Effector memory CD4-positive, alpha-beta T cell (primary cell): ENCODE measurements at regions not wholly inside any gene's neighbourhood (a gene's known extent, or its start where the extent isn't known, plus 50 kb on each side); places are given as distances from the start of the nearest gene placed in this dataset.

ENCODE experiments used
- DNase-seq, 3 donors: peaks; one replicate each; pipeline ENCODE4 v3.0.0-alpha.2; 2020
- H3K27ac ChIP-seq: 2 replicates; pipeline ENCODE4 v1.7.0; 2013; ENCODE audit warnings: mild to moderate bottlenecking, low read length, moderate library complexity; ENCODE audit not compliant: insufficient read depth, poor library complexity, severe bottlenecking
- H3K27me3 ChIP-seq: replicated peaks from 2 replicates; pipeline ENCODE4 v1.7.0; 2013; ENCODE audit warnings: mild to moderate bottlenecking, low read length; ENCODE audit not compliant: insufficient read depth, control insufficient read depth, poor library complexity, severe bottlenecking
- H3K36me3 ChIP-seq: 2 replicates; pipeline ENCODE4 v1.7.0; 2013; ENCODE audit warnings: mild to moderate bottlenecking, low read length, moderate library complexity; ENCODE audit not compliant: control insufficient read depth, insufficient read depth
- H3K4me1 ChIP-seq: 2 replicates; pipeline ENCODE4 v1.7.0; 2013; ENCODE audit warnings: low read length, mild to moderate bottlenecking; ENCODE audit not compliant: control insufficient read depth, insufficient read depth, poor library complexity, severe bottlenecking
- H3K4me3 ChIP-seq: 2 replicates; pipeline ENCODE4 v1.7.0; 2013; ENCODE audit warnings: low read length, low read depth, mild to moderate bottlenecking; ENCODE audit not compliant: insufficient read depth, poor library complexity, severe bottlenecking
- H3K9me3 ChIP-seq: 2 replicates; pipeline ENCODE4 v1.7.0; 2013; ENCODE audit warnings: mild to moderate bottlenecking, low read length, moderate library complexity; ENCODE audit not compliant: control insufficient read depth

DNA sequence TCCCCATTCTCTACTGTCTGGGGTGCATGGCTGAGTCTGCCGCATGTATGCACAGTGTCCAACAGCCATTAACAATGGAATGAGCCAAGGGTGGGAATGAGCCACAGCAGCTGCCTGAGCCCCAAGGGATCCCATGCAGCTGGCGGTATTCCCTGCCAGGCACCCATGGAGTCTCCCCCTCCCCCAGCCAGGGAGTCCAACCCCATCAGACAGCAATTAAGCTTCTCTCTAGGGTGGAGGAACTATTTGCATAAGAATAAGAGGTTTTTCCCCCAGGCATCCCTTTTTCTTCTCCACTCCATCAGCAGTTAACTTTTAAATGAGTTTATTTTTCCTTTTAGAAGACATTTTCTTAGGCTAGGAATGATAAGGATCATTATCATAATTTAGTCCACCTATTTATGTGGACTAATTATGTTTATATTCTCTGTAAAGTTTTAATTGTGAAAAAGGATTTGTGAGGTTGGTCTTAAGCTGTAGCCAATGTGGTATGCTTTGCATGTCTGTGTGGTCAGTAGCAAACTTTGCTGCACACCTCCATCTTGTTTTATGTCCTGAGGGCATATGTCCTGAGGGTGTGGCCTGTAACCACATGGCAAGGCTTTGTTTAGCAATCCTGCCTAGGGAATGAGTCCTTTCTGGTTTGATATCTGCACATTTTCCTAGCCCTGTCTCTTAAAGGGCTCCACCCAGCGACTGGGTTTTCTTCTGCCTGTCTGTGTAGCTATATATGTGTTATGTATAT lies 158.9 kb upstream of the OLIG3 start:
- no peak for DNase-seq
- H3K4me3 ChIP-seq, result no peak overlapping the region

DNA sequence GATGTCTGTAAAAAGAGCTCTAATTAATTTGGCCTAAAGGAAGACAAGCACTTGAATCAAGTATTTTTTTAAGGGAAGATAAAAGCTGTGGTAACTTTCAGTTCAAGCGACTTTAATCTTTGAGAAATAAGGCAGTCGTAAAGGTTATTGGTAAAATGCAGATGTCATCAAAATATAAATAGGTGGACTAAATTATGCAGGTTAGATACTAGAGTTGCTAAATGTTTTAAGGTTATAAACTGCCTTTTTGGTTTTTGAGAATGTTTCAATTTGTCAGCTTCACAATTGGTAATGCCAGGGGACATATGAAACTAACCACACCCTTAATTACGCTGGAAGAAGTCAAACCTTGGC lies 159.5 kb upstream of the OLIG3 start:
- no peaks in the 10 kb centered on the region for H3K4me1 ChIP-seq
- H3K27me3 ChIP-seq, result no peaks in the 10 kb centered on the region
- H3K4me3 ChIP-seq, result no peak overlapping the region
- no peak for DNase-seq
- H3K9me3 ChIP-seq, result no peaks in the 10 kb centered on the region
- no peak overlapping the region for H3K27ac ChIP-seq
- no peaks in the 10 kb centered on the region for H3K36me3 ChIP-seq

More for the DNA sequence above, 158.9 kb upstream of the OLIG3 start:
- Histone ChIP-seq H3K4me1 (no peaks in the 10 kb centered on the region), H3K36me3 (no peaks in the 10 kb centered on the region), H3K27me3 (no peaks in the 10 kb centered on the region), H3K27ac (no peak overlapping the region), H3K9me3 (no peaks in the 10 kb centered on the region)

GRCh38 chr6:137654365-137654981 lies 160.3 kb upstream of the OLIG3 start:
- no peaks in the 10 kb centered on the region for H3K27me3 ChIP-seq
- H3K4me1 ChIP-seq, result no peaks in the 10 kb centered on the region
- no peak overlapping the region for H3K27ac ChIP-seq
- H3K4me3 ChIP-seq, result no peak overlapping the region
- DNase-seq, result no peak
- no peaks in the 10 kb centered on the region for H3K36me3 ChIP-seq
- no peaks in the 10 kb centered on the region for H3K9me3 ChIP-seq

DNA sequence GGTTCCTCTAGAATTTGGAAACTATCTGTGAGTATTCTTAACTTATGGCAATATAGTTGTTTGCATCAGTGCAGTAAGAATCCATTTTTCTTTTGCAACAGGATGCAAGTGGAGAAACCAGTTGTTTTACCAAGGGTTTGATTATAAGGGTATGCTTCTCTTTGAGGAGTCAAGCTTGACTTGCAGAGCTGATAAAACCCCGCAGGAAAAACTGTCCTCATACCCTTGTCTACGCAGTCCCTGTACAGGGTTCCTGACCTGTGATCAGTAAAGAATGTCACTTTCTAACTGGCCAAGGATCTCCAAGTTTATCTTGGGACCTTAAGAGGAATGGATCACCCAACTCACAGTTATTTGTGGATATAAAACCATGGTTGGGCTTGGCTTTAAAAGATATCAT lies 161.1 kb upstream of the OLIG3 start:
- Histone ChIP-seq H3K36me3 (no peaks in the 10 kb centered on the region), H3K4me3 (no peak overlapping the region), H3K27me3 (no peaks in the 10 kb centered on the region), H3K9me3 (no peaks in the 10 kb centered on the region), H3K27ac (no peak overlapping the region), H3K4me1 (no peaks in the 10 kb centered on the region)
- DNase-seq, result no peak

DNA sequence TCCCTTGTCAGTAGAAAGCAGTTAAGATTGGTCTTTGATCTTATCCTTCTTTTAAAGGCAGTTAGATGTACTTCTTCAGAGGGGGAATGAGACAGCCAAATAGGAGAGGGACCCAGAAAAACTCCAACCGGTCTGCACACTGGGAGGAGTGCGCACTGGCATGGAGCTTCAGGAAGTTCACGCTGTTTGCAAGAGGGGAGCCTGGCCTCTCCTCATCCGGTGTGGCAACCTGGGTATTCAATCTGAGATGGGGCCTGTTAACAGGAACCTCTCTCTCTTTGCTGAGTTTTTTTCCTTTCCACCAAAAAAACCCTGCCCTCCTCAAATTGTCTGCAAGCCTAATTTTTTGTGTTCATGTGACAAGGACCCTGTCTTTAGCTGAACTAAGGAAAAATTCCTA lies 162.5 kb upstream of the OLIG3 start:
- no peak overlapping the region for H3K27ac ChIP-seq
- H3K4me3 ChIP-seq, result no peak overlapping the region

GRCh38 chr6:137657351-137657911 lies 163.2 kb upstream of the OLIG3 start:
- Histone ChIP-seq H3K36me3 (no peaks in the 10 kb centered on the region), H3K27ac (no peak overlapping the region), H3K27me3 (no peaks in the 10 kb centered on the region), H3K9me3 (no peaks in the 10 kb centered on the region), H3K4me1 (no peaks in the 10 kb centered on the region), H3K4me3 (no peak overlapping the region)
- DNase-seq, result no peak

More for the DNA sequence above, 162.5 kb upstream of the OLIG3 start:
- Histone ChIP-seq H3K36me3 (no peaks in the 10 kb centered on the region), H3K9me3 (no peaks in the 10 kb centered on the region), H3K27me3 (no peaks in the 10 kb centered on the region), H3K4me1 (no peaks in the 10 kb centered on the region)
- DNase-seq, result no peak

GRCh38 chr6:137658287-137658686 lies 164.1 kb upstream of the OLIG3 start:
- H3K27ac ChIP-seq, result no peak overlapping the region
- no peaks in the 10 kb centered on the region for H3K27me3 ChIP-seq
- no peak overlapping the region for H3K4me3 ChIP-seq
- DNase-seq, result no peak
- no peaks in the 10 kb centered on the region for H3K36me3 ChIP-seq
- no peaks in the 10 kb centered on the region for H3K9me3 ChIP-seq
- H3K4me1 ChIP-seq, result no peaks in the 10 kb centered on the region

DNA sequence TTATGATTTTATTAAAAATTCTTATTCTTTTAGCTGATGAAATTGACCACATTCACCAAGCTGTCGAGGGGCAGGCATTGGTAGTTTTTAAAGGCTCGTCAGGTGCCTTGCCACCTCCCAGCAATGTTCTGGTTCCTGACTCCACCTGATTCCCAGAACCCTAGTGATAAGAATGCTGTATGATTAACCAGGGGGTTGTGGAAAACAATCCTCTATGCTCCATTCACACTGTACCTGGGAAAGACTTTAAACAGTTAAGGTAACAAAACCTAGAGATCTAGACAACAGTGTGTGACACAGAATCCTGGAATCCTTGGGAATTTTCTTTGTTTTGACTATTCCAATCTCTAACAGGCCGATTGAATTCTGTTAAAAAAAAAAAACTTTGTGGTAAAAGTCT lies 165.7 kb upstream of the OLIG3 start:
- no peak for DNase-seq
- Histone ChIP-seq H3K27ac (no peak overlapping the region), H3K27me3 (no peaks in the 10 kb centered on the region), H3K4me1 (no peaks in the 10 kb centered on the region), H3K9me3 (no peaks in the 10 kb centered on the region), H3K36me3 (no peaks in the 10 kb centered on the region), H3K4me3 (no peak overlapping the region)

GRCh38 chr6:137660296-137660731 lies 166.1 kb upstream of the OLIG3 start:
- Histone ChIP-seq H3K4me3 (no peak overlapping the region), H3K9me3 (no peaks in the 10 kb centered on the region), H3K4me1 (no peaks in the 10 kb centered on the region), H3K27me3 (no peaks in the 10 kb centered on the region), H3K36me3 (no peaks in the 10 kb centered on the region), H3K27ac (no peak overlapping the region)
- DNase-seq, result no peak

DNA sequence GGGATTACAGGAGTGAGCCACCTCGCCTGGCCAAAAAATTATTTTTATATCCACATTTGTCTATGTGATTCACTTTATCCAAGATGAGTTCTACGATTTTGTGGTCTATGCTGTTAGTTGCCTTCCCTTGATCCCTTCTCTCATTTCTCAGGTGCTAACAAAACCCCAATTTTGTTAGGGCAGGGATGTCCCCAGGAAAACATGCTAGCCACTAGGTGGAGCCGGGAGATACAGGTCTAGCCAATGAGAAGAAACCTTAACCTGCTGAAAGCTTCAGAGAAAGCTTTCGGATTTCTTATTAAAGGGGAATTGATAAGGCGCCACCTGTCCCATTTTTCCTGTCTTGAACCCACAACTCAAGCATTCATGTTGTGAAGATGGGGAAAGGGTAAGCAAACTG lies 167.4 kb upstream of the OLIG3 start:
- no peaks in the 10 kb centered on the region for H3K9me3 ChIP-seq
- peak in 2 of 3 donors; percentile 2 to 25 for DNase-seq
- no peak overlapping the region for H3K4me3 ChIP-seq
- no peak overlapping the region for H3K27ac ChIP-seq
- H3K4me1 ChIP-seq, result no peaks in the 10 kb centered on the region
- no peaks in the 10 kb centered on the region for H3K36me3 ChIP-seq
- no peaks in the 10 kb centered on the region for H3K27me3 ChIP-seq
